ENCODE measurements at regions not wholly inside any gene's neighbourhood (a gene's known extent, or its start where the extent isn't known, plus 50 kb on each side); places are given as distances from the start of the nearest gene placed in this dataset.

GRCh38 chr20:48154040-48154765 is 368.9 kb upstream of the SULF2 start:
- H3K4me1 ChIP-seq, result peaks cover 0 to 4% (median 1%) of the 10 kb centered on the region in 4 donors
- intact Hi-C loops (cut with DNase I), result no loop called here
- TF ChIP-seq POLR2AphosphoS5 (IDR thresholded peaks at IDR 0.05) (no peak), EP300 (IDR thresholded peaks at IDR 0.05) (no peak), POLR2A (IDR thresholded peaks at IDR 0.05; ENCODE audit: low read depth) (no peak), CTCF (IDR thresholded peaks at IDR 0.05) (no peak)
- H3K36me3 ChIP-seq, result no peaks in the 10 kb centered on the region
- H3K4me3 ChIP-seq, result no peak overlapping the region
- H3K9me3 ChIP-seq, result peaks cover 0 to 4% (median 0%) of the 10 kb centered on the region in 4 donors
- H3K27ac ChIP-seq (replicated peaks in 1 of 4), result no peak overlapping the region
- 83% methylated on average over 14 of the region's 14 CpGs for WGBS
- H3K27me3 ChIP-seq, result no peaks in the 10 kb centered on the region
- no peak for DNase-seq (ENCODE audit: extremely low spot score)

- TF ChIP-seq POLR2A (IDR thresholded peaks at IDR 0.05; ENCODE audit: low read depth) (no peak), EP300 (IDR thresholded peaks at IDR 0.05) (no peak), CTCF (IDR thresholded peaks at IDR 0.05) (no peak), POLR2AphosphoS5 (IDR thresholded peaks at IDR 0.05) (no peak)
- intact Hi-C loops (cut with DNase I), result no loop called here
- H3K36me3 ChIP-seq, result no peaks in the 10 kb centered on the region
- H3K4me3 ChIP-seq, result no peak overlapping the region
- no peak overlapping the region for H3K27ac ChIP-seq (replicated peaks in 1 of 4)
- H3K9me3 ChIP-seq, result peaks cover 0 to 4% (median 0%) of the 10 kb centered on the region in 4 donors
- WGBS, result no CpG with 5 or more reads among the region's 3 CpGs
- no peaks in the 10 kb centered on the region for H3K27me3 ChIP-seq
- DNase-seq (ENCODE audit: extremely low spot score), result no peak
- peaks cover 0 to 4% (median 1%) of the 10 kb centered on the region in 4 donors for H3K4me1 ChIP-seq
These were observed 368.2 kb upstream of the SULF2 start for GRCh38 chr20:48153523-48153922.

- Histone ChIP-seq H3K4me3 (no peak overlapping the region), H3K27ac (replicated peaks in 1 of 4) (no peak overlapping the region), H3K4me1 (peaks cover 0 to 4% (median 1%) of the 10 kb centered on the region in 4 donors), H3K9me3 (peaks cover 0 to 4% (median 0%) of the 10 kb centered on the region in 4 donors), H3K27me3 (no peaks in the 10 kb centered on the region), H3K36me3 (no peaks in the 10 kb centered on the region)
- intact Hi-C loops (cut with DNase I), result no loop called here
- no peak for DNase-seq (ENCODE audit: extremely low spot score)
- TF ChIP-seq EP300 (IDR thresholded peaks at IDR 0.05) (no peak), POLR2A (IDR thresholded peaks at IDR 0.05; ENCODE audit: low read depth) (no peak), POLR2AphosphoS5 (IDR thresholded peaks at IDR 0.05) (no peak), CTCF (IDR thresholded peaks at IDR 0.05) (no peak)
- WGBS, result 95% methylated on average over 6 of the region's 10 CpGs
These were observed 367.8 kb upstream of the SULF2 start for GRCh38 chr20:48153103-48153502.

DNA sequence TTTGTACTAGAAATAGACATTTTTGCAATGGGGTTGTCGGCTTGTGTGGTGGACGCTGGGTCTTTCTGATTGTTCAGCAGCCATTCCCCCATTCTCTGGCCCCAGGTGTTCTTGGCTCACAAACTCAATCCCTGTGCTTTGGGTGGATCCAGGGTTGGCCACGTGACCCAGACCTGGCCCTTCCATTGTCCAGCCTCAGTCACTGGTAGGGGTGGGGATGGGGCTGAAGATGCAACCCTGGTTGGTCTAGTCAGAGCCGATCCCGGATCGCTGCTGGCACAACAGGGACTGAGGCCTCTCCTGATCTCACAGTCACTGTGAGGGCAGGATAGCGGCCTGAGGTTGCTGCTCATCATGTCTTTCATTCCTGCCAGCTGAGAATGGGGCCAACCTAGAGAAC is 365.3 kb upstream of the SULF2 start:
- Histone ChIP-seq H3K4me1 (no peaks in the 10 kb centered on the region), H3K4me3 (no peak overlapping the region), H3K27ac (replicated peaks in 1 of 4) (no peak overlapping the region), H3K9me3 (no peaks in the 10 kb centered on the region), H3K27me3 (no peaks in the 10 kb centered on the region), H3K36me3 (no peaks in the 10 kb centered on the region)
- 90% methylated on average over 6 of the region's 7 CpGs for WGBS
- intact Hi-C loops (cut with DNase I), result no loop called here
- no peak for DNase-seq (ENCODE audit: extremely low spot score)
- no peak for TF ChIP-seq POLR2AphosphoS5 (IDR thresholded peaks at IDR 0.05)
- TF ChIP-seq POLR2A (IDR thresholded peaks at IDR 0.05; ENCODE audit: low read depth), result no peak
- no peak for TF ChIP-seq EP300 (IDR thresholded peaks at IDR 0.05)
- no peak for TF ChIP-seq CTCF (IDR thresholded peaks at IDR 0.05)

- no peaks in the 10 kb centered on the region for H3K4me1 ChIP-seq
- no peak overlapping the region for H3K27ac ChIP-seq (replicated peaks in 1 of 4)
- intact Hi-C loops (cut with DNase I), result no loop called here
- H3K27me3 ChIP-seq, result no peaks in the 10 kb centered on the region
- no peak for DNase-seq (ENCODE audit: extremely low spot score)
- no peak overlapping the region for H3K4me3 ChIP-seq
- 93% methylated on average over 15 of the region's 15 CpGs for WGBS
- no peaks in the 10 kb centered on the region for H3K36me3 ChIP-seq
- no peaks in the 10 kb centered on the region for H3K9me3 ChIP-seq
- TF ChIP-seq POLR2AphosphoS5 (IDR thresholded peaks at IDR 0.05) (no peak), CTCF (IDR thresholded peaks at IDR 0.05) (no peak), EP300 (IDR thresholded peaks at IDR 0.05) (no peak), POLR2A (IDR thresholded peaks at IDR 0.05; ENCODE audit: low read depth) (no peak)
These were observed 364.6 kb upstream of the SULF2 start for GRCh38 chr20:48149902-48150301.
